ENCODE measurements at regions not wholly inside any gene's neighbourhood (a gene's known extent, or its start where the extent isn't known, plus 50 kb on each side); places are given as distances from the start of the nearest gene placed in this dataset.

DNA sequence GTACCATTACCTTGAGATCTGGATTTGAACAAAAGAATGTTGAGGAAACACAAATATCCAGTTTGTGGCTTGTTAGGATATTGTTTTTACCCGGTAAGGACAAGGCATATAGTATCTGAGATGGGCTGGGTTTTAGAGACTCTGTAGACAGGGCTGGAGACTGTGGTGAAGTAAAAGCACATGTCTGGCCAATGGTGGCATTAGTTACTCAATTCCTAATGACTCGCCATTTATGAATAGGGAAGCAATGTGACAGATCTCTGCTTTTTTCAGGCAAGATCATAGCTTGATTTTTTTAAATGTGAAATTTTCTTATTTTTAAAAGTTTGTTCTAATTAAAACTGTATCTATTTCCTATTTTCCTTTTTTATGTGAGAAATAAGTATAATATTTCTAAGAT lies 371.1 kb upstream of the SPRY2 start:
- CTCF ChIA-PET: no interaction called here
- POLR2A ChIA-PET: no interaction called here
- no peak for DNase-seq (ENCODE audit: extremely low spot score)
- TF ChIP-seq HDGF (IDR thresholded peaks at IDR 0.05; ENCODE audit: borderline replicate concordance) (no peak), FOXK2 (IDR thresholded peaks at IDR 0.05) (no peak), ARNT (IDR thresholded peaks at IDR 0.05) (no peak), FOXM1 (IDR thresholded peaks at IDR 0.05; ENCODE audit: borderline replicate concordance) (no peak), CTBP1 (IDR thresholded peaks at IDR 0.05; ENCODE audit: borderline replicate concordance) (no peak), LEF1 (IDR thresholded peaks at IDR 0.05; ENCODE audit: borderline replicate concordance) (no peak), SP1 (IDR thresholded peaks at IDR 0.05) (no peak), FOXA1 (IDR thresholded peaks at IDR 0.05) (no peak), TARDBP (IDR thresholded peaks at IDR 0.05) (no peak), L3MBTL2 (conservative IDR thresholded peaks at IDR 0.05) (no peak), NFRKB (IDR thresholded peaks at IDR 0.05) (no peak), BHLHE40 (IDR thresholded peaks at IDR 0.05; ENCODE audit: borderline replicate concordance) (no peak), ELF4 (IDR thresholded peaks at IDR 0.05) (no peak)
- TF ChIP-seq, protein P1, sequence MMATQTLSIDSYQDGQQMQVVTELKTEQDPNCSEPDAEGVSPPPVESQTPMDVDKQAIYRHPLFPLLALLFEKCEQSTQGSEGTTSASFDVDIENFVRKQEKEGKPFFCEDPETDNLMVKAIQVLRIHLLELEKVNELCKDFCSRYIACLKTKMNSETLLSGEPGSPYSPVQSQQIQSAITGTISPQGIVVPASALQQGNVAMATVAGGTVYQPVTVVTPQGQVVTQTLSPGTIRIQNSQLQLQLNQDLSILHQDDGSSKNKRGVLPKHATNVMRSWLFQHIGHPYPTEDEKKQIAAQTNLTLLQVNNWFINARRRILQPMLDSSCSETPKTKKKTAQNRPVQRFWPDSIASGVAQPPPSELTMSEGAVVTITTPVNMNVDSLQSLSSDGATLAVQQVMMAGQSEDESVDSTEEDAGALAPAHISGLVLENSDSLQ (IDR thresholded peaks at IDR 0.05): no peak

DNA sequence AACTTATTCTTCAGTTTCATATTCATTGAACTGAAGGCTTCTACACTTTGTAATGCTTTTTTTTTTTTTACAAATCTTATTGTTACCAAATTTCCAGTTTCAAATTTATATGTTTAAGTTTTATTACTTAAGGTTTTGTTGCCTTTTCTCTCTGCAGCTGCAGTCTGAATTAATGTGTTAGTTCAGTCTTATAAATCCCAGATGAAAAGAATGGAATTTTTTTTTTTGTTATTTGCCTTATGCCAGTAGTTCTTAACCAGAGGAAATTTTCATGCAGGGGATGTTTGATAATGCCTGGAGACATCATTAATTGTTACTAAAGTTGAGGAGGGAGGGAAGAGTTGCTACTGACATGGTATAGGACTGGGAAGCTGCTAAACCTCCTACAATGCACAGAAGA lies 367.9 kb upstream of the SPRY2 start:
- TF ChIP-seq LEF1 (IDR thresholded peaks at IDR 0.05; ENCODE audit: borderline replicate concordance) (no peak), CTBP1 (IDR thresholded peaks at IDR 0.05; ENCODE audit: borderline replicate concordance) (no peak), FOXM1 (IDR thresholded peaks at IDR 0.05; ENCODE audit: borderline replicate concordance) (no peak), SUZ12 (IDR thresholded peaks at IDR 0.05) (no peak), SP1 (IDR thresholded peaks at IDR 0.05) (no peak), NFRKB (IDR thresholded peaks at IDR 0.05) (no peak), FOXK2 (IDR thresholded peaks at IDR 0.05) (no peak), FOXA1 (IDR thresholded peaks at IDR 0.05) (no peak), HDGF (IDR thresholded peaks at IDR 0.05; ENCODE audit: borderline replicate concordance) (no peak), ZNF384 (IDR thresholded peaks at IDR 0.05) (no peak), TARDBP (IDR thresholded peaks at IDR 0.05) (no peak), BHLHE40 (IDR thresholded peaks at IDR 0.05; ENCODE audit: borderline replicate concordance) (no peak), ELF4 (IDR thresholded peaks at IDR 0.05) (no peak), ARNT (IDR thresholded peaks at IDR 0.05) (no peak), L3MBTL2 (conservative IDR thresholded peaks at IDR 0.05) (no peak)
- TF ChIP-seq, protein P1 (IDR thresholded peaks at IDR 0.05): no peak
- ChIA-PET CTCF (interaction anchor here (0.5 kb wide), 1 partner anchor 13 kb away, joined by 3 read pairs; no protein-coding TSS in a partner anchor), POLR2A (no interaction called here)
- DNase-seq (ENCODE audit: extremely low spot score): no peak

- TF ChIP-seq SUZ12 (IDR thresholded peaks at IDR 0.05) (no peak), BHLHE40 (IDR thresholded peaks at IDR 0.05; ENCODE audit: borderline replicate concordance) (no peak), FOXA1 (IDR thresholded peaks at IDR 0.05) (no peak), CTBP1 (IDR thresholded peaks at IDR 0.05; ENCODE audit: borderline replicate concordance) (no peak), FOXM1 (IDR thresholded peaks at IDR 0.05; ENCODE audit: borderline replicate concordance) (no peak), ARNT (IDR thresholded peaks at IDR 0.05) (no peak), HDGF (IDR thresholded peaks at IDR 0.05; ENCODE audit: borderline replicate concordance) (no peak), LEF1 (IDR thresholded peaks at IDR 0.05; ENCODE audit: borderline replicate concordance) (no peak), SP1 (IDR thresholded peaks at IDR 0.05) (no peak)
- TF ChIP-seq, protein P1 (IDR thresholded peaks at IDR 0.05): no peak
- no peak for DNase-seq (ENCODE audit: extremely low spot score)
- ChIA-PET POLR2A (no interaction called here), CTCF (no interaction called here)
Observed at GRCh38 chr13:80707000-80707983, 366.4 kb upstream of the SPRY2 start.

DNA sequence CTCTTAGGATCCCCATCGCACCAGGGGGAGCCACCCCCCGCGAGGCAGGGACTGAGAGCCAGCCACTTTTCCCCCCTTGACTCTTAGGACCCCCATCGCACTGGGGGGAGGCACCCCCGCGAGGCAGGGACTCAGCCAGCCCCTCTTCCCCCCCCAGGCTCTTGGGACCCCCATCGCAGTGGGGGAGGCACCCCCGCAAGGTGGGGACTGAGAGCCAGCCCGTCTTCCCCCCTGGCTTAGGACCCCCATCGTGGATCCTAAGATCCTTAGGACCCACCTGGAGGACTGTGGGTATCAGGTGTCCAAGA lies 365.2 kb upstream of the SPRY2 start:
- POLR2A ChIA-PET: no interaction called here
- CTCF ChIA-PET: no interaction called here
- TF ChIP-seq ZNF384 (IDR thresholded peaks at IDR 0.05) (no peak), FOXA1 (IDR thresholded peaks at IDR 0.05) (no peak)
- DNase-seq (ENCODE audit: extremely low spot score): no peak

- ChIA-PET POLR2A (no interaction called here), CTCF (no interaction called here)
- TF ChIP-seq LEF1 (IDR thresholded peaks at IDR 0.05; ENCODE audit: borderline replicate concordance) (no peak), L3MBTL2 (conservative IDR thresholded peaks at IDR 0.05) (no peak), CTBP1 (IDR thresholded peaks at IDR 0.05; ENCODE audit: borderline replicate concordance) (no peak), FOXK2 (IDR thresholded peaks at IDR 0.05) (no peak), FOXA1 (IDR thresholded peaks at IDR 0.05) (no peak), FOXM1 (IDR thresholded peaks at IDR 0.05; ENCODE audit: borderline replicate concordance) (no peak), TARDBP (IDR thresholded peaks at IDR 0.05) (no peak), SP1 (IDR thresholded peaks at IDR 0.05) (no peak), ELF4 (IDR thresholded peaks at IDR 0.05) (no peak), BHLHE40 (IDR thresholded peaks at IDR 0.05; ENCODE audit: borderline replicate concordance) (no peak), HDGF (IDR thresholded peaks at IDR 0.05; ENCODE audit: borderline replicate concordance) (no peak)
- DNase-seq (ENCODE audit: extremely low spot score): no peak
Observed at GRCh38 chr13:80705371-80706163, 364.6 kb upstream of the SPRY2 start.
